ENCODE measurements at regions not wholly inside any gene's neighbourhood (a gene's known extent, or its start where the extent isn't known, plus 50 kb on each side); places are given as distances from the start of the nearest gene placed in this dataset.

- TF ChIP-seq CTCF (IDR thresholded peaks at IDR 0.05) (no peak), TCF12 (IDR thresholded peaks at IDR 0.05) (no peak), FOXM1 (IDR thresholded peaks at IDR 0.05; ENCODE audit: low read depth) (no peak), EZH2phosphoT487 (IDR thresholded peaks at IDR 0.05; ENCODE audit: borderline replicate concordance, low read depth) (no peak), POLR2AphosphoS5 (IDR thresholded peaks at IDR 0.05; ENCODE audit: low read depth, low read length) (no peak), GABPA (IDR thresholded peaks at IDR 0.05; ENCODE audit: low read depth) (no peak), RAD21 (IDR thresholded peaks at IDR 0.05; ENCODE audit: low read length) (no peak), EP300 (IDR thresholded peaks at IDR 0.05; ENCODE audit: borderline replicate concordance in 1 of 2, low read depth in 1 of 2, low read length in 1 of 2) (no peak), ELF1 (IDR thresholded peaks at IDR 0.05) (no peak), SIN3A (IDR thresholded peaks at IDR 0.05; ENCODE audit: borderline replicate concordance, low read depth, low read length) (no peak)
Measured at GRCh38 chr9:129434187-129434586, 186.7 kb downstream of the C9orf50 start.
